LNCaP clone FGC (cell line): ENCODE measurements at regions not wholly inside any gene's neighbourhood (a gene's known extent, or its start where the extent isn't known, plus 50 kb on each side); places are given as distances from the start of the nearest gene placed in this dataset.
"Not testable (repeated sequence)": the region's sequence is repeated elsewhere in the genome, so short reads cannot be mapped to it uniquely, and the experiment has no call there.

Source experiments
- DNase-seq: peaks from one replicate; pipeline ENCODE4 v3.0.0-alpha.2; 2011; ENCODE audit warnings: low read depth
- H3K4me3 ChIP-seq: 2 replicates; pipeline ENCODE4 v1.5.1; 2011; ENCODE audit warnings: mild to moderate bottlenecking, low read depth, low read length, control low read depth
- TF ChIP-seq, protein P1 (sequence below): IDR thresholded peaks from 2 replicates; pipeline ENCODE4 v1.5.1; 2012; ENCODE audit warnings: mild to moderate bottlenecking; ENCODE audit not compliant: control insufficient read depth, insufficient read depth; ENCODE audit errors: extremely low read depth

DNA sequence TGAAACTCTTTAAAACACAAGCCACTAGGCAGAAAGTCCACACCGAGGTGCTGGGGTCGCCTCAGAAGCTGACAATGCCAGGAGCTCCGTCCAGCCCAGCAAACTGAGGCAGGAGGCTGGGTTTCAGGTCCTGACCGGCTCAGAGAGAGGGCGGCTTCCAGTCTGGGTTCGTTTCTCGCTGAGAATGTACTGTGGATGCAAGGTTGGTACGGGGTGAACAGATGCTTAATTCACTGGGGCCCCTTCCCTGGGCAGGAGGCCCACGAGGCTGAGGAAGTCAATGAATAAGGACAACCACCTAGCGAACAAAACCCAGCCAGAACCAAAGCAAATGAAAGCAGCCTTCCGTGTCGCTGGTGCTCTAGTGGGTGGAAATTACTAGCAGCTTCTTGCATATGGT is 142.0 kb downstream of the RTP5 start:
- no peak for DNase-seq

DNA sequence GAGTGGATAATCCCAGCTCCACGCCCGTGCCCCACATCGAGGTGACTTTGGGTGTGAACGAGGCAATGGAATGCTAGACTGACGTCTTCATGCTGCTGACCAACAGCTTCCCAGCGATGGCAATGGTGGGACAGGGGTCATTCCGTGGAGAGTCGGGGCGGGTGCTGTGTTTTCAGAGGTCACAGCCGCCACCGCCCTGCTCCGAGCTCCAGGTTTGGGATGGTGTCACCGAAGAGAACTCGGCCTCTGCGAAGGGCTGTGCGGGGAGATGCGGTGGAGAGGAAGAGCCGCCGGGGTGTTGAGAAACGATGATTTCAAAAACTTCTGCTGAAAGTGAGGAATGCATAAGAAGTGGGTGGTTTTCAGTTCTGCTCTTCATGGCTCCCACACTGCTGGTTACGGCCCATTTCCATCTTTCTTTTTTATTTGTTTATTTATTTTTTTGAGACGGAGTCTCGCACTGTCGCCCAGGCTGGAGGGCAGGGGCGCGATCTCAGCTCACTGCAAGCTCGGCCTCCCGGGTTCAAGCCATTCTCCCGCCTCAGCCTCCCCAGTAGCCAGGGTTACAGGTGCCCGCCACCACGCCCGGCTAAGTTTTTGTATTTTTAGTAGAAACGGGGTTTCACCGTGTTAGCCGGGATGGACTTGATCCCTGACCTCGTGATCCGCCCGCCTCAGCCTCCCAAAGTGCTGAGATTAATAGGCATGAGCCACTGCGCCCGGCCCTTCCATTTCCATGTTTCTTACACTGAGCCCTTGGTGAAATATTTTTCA is 142.6 kb downstream of the RTP5 start:
- TF ChIP-seq, protein P1, sequence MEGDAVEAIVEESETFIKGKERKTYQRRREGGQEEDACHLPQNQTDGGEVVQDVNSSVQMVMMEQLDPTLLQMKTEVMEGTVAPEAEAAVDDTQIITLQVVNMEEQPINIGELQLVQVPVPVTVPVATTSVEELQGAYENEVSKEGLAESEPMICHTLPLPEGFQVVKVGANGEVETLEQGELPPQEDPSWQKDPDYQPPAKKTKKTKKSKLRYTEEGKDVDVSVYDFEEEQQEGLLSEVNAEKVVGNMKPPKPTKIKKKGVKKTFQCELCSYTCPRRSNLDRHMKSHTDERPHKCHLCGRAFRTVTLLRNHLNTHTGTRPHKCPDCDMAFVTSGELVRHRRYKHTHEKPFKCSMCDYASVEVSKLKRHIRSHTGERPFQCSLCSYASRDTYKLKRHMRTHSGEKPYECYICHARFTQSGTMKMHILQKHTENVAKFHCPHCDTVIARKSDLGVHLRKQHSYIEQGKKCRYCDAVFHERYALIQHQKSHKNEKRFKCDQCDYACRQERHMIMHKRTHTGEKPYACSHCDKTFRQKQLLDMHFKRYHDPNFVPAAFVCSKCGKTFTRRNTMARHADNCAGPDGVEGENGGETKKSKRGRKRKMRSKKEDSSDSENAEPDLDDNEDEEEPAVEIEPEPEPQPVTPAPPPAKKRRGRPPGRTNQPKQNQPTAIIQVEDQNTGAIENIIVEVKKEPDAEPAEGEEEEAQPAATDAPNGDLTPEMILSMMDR: no peak
- no peak for DNase-seq
- H3K4me3 ChIP-seq: no peak overlapping the region

More for the DNA sequence above, 142.0 kb downstream of the RTP5 start:
- H3K4me3 ChIP-seq: no peak overlapping the region
- TF ChIP-seq, protein P1: no peak

DNA sequence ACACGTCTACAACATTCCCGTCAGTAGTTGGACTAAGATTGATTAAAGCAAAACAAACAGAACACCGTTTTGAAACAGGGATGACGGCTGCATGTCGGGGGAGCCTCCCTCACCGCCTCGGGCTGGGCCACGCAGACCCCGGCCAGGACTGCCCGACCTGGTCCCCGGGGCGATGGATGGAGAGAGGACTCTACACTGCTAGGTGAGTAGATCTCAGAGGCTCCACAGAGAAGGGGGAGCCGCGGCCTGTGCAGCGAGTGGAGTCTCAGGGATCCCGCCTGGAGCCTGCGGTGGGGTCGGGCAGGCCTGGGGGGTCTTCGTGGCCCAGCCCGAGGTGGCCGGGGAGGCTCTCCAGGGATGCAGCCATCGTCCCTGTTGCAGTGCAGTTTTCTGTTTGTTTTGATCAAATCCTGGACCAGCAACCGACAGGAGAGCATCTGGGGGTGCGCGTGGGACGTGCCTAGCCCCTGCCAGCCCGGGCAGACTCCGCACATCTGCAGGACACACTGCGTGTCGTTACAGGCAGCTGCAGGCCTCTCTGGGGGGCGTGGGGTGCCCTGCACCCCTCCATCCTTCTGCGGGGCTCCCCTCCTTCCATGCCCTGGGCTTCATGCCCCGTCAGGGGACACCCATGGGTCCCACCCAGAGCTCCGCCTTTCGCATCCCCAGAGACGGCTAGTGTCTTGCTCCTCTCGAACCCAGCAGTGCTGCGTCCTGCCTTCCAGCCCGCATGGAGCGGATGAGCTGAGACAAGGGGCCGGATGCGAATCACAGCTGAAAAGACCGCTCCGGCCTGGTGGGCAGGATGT is 143.6 kb downstream of the RTP5 start:
- no peak overlapping the region for H3K4me3 ChIP-seq
- DNase-seq: no peak
- TF ChIP-seq, protein P1: no peak

DNA sequence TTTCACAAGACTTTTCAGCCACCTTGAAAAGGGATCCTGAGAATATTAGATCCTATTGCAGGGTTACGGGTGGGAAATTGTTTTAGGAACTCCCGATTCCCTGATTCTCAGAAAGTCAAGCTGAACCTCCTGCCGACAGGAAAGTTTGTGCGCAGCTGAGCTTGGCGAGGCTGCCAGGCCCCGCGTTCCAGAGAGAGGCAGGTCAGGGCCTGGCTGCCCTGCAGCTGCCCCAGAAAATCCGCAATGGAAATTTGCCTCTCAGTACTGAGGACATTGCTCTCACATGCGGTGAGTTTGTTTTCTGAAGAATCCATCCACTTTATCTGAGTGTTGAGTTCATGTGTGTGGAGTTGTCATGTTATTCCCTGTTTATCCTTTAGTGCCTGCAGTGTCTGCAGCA is 144.2 kb downstream of the RTP5 start:
- H3K4me3 ChIP-seq: no peak overlapping the region
- TF ChIP-seq, protein P1: no peak
- DNase-seq: no peak

DNA sequence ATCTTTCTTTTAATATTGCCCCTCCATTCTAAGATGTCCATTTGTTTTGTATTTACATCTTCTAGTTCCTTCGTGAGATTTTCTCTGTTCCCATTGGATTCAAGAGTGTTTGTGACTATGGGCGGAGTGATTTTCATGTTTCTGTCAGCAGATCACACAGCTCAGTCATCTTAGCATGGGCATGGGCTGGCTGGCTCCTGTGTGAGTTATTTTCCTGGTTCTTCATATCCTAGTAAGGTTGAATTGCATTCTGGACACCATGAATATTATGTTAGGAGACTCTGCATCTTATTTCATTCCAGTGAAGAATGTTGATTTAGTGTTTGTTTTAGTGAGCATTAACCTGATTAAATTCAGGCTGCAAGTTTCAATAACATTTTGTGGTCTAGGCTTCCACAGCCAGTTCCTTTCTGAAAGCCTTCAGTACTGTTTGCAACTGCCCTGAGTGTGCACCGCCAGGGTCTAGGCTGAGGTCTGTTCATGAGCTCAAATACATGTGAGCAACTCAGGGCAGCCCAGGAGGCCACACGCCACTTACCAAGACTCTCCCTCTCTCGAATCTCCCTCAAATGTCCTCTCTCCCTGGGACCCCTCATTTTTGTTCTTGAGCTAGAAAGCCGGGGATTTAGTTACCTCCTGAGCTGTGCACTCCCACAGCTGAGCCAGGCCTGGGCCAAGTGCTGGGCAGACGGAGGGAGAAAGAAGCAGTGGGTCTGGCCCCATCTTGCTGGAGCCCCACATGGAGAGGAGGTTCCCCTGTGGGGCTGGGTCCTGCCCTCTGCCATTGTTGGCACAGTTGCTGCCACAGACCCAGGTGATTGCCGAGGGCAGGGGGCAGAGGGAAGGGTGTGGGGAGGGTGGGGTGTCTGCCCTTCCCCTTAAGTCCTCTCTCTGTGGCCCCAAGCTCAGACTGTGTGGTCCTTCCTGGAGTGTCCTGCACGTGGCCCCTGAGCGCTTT is 145.9 kb downstream of the RTP5 start:
- H3K4me3 ChIP-seq: no peak overlapping the region
- DNase-seq: no peak
- TF ChIP-seq, protein P1: no peak

DNA sequence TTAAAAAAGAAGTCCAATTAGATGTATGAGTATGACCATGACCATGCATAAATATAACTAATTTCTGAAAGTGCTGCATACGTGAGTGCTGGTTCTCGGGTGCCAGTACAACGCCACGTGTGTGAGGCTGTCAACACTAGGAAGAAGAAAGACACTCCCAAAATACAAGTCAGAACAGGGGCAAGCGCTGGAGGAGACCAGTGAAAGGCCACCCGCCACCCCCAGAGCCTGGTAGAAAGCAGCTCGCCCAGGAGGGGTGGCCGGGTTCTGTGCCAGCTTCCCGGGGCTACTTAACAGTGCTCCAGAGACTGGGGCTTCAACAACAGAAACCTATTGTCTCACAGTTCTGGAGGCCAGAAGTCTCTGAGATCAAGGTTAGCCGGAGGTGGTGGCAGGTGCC is 147.6 kb downstream of the RTP5 start:
- TF ChIP-seq, protein P1: no peak
- no peak for DNase-seq
- no peak overlapping the region for H3K4me3 ChIP-seq

DNA sequence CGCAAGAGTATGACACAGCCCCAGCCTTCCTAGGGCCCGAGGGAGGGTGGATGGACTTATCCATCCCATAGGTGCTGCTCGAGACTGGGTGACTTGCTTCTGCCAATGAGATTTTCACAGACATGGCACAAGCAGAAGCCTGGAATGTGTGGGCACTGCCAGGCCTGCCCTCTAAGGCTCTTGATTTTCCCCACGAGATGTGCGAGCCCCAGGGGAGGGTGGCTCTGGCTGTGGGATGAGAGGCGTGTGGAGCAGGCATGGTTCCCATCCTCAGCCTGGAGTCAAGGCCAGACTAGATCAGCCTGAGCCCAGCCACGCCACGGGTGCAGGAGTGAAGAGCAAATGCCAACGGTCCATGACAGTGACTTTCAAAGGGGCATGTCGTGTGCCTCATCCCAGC is 148.9 kb downstream of the RTP5 start:
- DNase-seq, H3K4me3 ChIP-seq: not testable (repeated sequence)
